ENCODE measurements at regions not wholly inside any gene's neighbourhood (a gene's known extent, or its start where the extent isn't known, plus 50 kb on each side); places are given as distances from the start of the nearest gene placed in this dataset.
"Not testable (repeated sequence)": the region's sequence is repeated elsewhere in the genome, so short reads cannot be mapped to it uniquely, and the experiment has no call there.

- no peak for DNase-seq (ENCODE audit: low read depth in 3 of 3, low spot score in 2 of 3)
These were observed 593.5 kb upstream of the SOX9 start for GRCh38 chr17:71527311-71527710.

GRCh38 chr17:71528210-71528609, 592.6 kb upstream of the SOX9 start:
- DNase-seq (ENCODE audit: low read depth in 3 of 3, low spot score in 2 of 3), result no peak

- no peak for DNase-seq (ENCODE audit: low read depth in 3 of 3, low spot score in 2 of 3)
These were observed 590.6 kb upstream of the SOX9 start for GRCh38 chr17:71530248-71530647.

GRCh38 chr17:71535321-71535720, 585.5 kb upstream of the SOX9 start:
- DNase-seq (ENCODE audit: low read depth in 3 of 3, low spot score in 2 of 3), result no peak

- DNase-seq (ENCODE audit: low read depth in 3 of 3, low spot score in 2 of 3), result no peak
These were observed 574.4 kb upstream of the SOX9 start for GRCh38 chr17:71546419-71546818.

DNA sequence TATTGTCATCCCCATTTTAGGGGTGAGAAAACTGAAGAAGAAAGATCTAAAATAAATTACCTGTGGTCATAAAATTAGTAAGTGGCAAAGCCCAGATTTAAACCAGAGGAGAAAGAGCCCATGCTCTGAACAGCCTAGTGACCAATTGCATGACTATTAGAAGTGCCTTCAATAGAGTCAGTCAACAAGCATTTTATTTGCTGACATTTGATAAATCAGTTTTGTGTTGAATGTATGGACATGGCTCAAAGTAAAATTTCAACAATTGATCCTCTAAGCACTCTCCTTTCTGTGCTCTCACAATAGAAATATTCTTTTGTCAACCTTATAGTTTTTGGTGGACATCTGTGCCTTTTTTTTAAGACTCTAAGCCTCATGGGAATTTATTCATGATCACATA, 572.9 kb upstream of the SOX9 start:
- no peak for DNase-seq (ENCODE audit: low read depth in 3 of 3, low spot score in 2 of 3)

DNA sequence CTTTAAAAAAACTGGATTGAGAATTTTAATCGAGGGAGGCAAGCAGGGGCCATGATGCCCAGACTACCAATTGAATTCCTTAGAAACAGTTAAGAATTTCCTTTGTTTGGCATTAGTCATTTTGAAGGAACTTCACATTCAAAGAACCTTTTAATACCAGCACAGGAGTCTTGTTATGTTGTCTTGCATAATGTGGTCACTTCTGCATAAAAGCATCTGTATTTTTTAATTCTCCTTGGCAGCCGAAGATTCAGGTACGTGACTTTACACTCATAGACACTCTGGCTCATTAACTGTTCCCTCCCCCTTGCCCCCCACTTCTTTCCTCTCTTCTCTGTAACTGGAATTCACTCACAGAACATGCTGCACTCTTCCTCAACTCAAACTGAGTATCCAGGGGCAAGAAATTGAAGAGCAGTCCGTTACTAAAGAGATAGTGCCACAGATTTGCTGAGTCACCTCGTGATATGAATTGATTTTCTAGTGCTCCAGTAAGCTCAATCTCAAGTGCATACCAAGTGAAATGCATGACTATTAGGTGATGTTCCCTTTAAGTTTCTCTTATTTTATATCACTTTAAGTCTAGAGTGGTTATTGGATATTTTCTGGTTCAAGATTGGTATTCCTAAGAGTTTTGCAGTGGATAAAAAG, 572.2 kb upstream of the SOX9 start:
- DNase-seq (ENCODE audit: low read depth in 3 of 3, low spot score in 2 of 3), result no peak

GRCh38 chr17:71550675-71551074, 570.1 kb upstream of the SOX9 start:
- no peak for DNase-seq (ENCODE audit: low read depth in 3 of 3, low spot score in 2 of 3)

DNA sequence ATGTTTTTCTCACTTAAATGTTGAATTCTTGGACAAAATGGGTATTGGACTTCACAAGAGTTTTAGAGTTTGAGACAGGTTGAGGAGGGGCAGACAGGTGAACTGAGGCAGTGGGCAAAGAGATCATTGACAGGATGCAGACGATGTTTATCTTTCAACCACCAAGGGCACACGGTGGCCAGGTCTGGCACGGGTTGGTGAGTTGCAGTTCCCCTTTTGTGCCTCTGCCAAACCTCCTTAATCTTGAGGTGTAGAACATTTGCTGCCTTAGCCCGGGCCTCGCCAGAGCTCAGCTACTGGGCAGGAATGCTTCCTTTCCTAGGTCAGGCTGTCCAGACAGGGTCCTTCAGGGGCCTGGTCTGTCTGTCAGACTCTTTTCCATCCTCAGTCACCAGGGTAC, 567.4 kb upstream of the SOX9 start:
- no peak for DNase-seq (ENCODE audit: low read depth in 3 of 3, low spot score in 2 of 3)

DNA sequence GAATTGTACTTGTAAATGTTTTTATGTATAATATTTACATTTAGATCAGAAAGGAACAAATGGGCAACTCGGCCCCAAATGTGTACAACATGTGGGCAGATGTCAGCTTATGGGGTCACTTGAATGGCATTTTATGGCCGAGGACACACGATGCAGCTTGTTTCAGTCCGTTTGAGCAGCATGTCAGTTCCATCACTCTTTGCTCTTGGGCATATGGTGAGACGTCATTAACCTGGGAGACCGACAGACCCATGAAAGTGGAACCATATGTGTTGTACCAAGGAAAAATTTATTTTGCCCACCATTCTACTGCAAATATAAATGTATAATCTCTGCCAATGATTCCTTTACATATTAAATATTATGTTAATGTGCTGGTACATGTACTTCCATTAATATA, 561.9 kb upstream of the SOX9 start:
- no peak for DNase-seq (ENCODE audit: low read depth in 3 of 3, low spot score in 2 of 3)

DNA sequence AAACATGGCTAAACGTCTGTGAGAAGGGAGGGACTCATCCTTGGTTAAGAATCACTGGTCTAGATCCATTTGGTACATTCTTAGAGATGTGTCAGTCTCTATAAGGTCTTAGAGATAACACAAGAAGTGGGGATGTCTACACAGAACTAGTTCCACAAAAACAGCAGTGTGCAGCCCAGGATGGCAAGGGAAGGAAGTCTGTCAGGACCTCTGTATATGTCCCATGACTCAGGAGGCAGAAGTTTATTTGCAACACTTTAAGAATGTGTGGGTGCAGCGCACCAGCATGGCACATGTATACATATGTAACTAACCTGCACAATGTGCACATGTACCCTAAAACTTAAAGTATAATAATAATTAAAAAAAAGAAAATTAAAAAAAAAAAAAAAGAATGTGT, 548.5 kb upstream of the SOX9 start:
- DNase-seq (ENCODE audit: low read depth in 3 of 3, low spot score in 2 of 3), result no peak

DNA sequence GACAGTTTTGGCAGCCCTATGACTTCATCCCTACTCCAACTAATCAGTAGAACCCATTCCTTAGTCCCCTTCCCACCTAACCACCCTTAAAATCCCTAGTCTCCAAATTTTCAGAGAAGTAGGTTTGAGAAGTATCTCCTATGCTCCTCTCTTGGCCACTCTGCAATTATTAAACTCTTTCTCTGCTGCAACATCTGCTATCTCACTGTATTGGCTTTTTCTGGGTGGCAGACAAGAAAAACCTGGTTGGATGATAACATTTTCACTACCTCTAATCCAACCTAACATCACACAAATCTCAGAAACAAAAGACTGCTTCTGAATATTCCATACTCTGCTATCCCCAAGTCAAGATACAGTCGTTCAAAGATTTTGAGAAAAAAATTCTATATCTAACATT, 542.4 kb upstream of the SOX9 start:
- no peak for DNase-seq (ENCODE audit: low read depth in 3 of 3, low spot score in 2 of 3)

DNA sequence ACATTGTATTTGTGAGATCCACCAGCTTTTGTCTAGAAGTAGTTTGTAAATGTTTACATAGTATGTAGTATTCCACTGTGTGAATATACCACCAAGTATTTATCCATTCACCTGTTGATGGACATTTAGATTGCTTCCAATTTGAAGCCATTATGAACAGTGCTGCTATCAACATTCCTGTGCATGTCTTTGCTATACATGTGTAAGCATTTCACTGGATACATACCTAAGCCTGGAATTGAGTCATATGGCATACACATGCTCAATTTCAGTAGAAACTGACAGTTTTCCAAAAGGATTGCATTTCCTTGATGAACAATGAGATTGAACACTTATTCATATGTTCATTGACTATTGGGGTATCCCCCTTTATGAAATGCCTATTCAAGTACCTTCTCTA, 540.6 kb upstream of the SOX9 start:
- DNase-seq (ENCODE audit: low read depth in 3 of 3, low spot score in 2 of 3), result no peak

GRCh38 chr17:71585540-71585939, 535.3 kb upstream of the SOX9 start:
- no peak for DNase-seq (ENCODE audit: low read depth in 3 of 3, low spot score in 2 of 3)

GRCh38 chr17:71592431-71592830, 528.4 kb upstream of the SOX9 start:
- DNase-seq (ENCODE audit: low read depth in 3 of 3, low spot score in 2 of 3), result no peak

- no peak for DNase-seq (ENCODE audit: low read depth in 3 of 3, low spot score in 2 of 3)
These were observed 527.7 kb upstream of the SOX9 start for GRCh38 chr17:71593078-71593477.

DNA sequence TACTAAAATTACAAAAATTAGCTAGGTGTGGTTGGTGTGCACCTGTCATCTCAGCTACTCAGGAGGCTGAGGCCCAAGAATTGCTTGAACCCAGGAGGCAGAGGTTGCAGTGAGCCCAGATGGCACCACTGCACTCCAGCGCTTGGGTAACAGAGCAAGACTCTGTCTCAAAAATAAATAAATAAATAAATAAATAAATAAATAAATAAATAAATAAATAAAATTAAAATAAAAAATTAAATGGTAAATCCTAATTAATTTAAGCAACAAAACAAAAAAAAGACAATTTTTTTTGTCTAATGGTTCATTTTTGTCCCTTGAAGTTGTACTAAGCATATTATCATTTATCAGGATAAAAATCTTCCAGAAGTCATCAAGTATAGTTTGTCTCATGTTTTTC, 521.2 kb upstream of the SOX9 start:
- DNase-seq (ENCODE audit: low read depth in 3 of 3, low spot score in 2 of 3), result not testable (repeated sequence)

DNA sequence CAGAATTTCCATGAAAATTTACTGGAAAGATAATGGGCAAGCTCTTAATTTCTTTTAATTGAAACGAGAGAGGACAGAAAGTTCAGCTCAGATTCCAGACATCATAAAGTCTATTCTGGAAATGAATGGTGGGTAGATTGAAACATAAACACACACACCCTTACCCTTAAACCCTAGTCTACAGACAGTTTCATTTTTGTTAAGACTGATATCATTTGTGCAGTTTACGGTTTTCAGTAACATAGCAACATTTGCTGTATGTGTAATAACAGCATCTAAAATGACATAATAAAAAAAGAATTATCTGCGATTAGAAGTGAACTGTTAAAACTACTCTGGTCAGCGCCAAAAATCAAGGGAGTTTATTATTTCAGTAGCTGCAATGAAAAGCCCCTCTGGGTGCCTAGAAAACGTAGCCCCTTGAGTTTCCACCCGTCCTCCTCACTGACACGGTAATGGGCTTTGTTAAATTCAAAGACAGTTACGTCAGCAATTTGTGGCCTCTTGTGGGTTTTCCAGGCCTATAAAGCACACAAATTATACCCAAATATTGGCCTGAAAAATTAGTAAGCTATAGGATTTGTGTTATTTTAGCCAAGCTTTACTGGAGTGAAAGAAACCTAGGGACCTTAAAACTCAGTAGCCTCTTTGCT, 520.6 kb upstream of the SOX9 start:
- peak in 1 of 3 donors; percentile 5 for DNase-seq (ENCODE audit: low read depth in 3 of 3, low spot score in 2 of 3)

DNA sequence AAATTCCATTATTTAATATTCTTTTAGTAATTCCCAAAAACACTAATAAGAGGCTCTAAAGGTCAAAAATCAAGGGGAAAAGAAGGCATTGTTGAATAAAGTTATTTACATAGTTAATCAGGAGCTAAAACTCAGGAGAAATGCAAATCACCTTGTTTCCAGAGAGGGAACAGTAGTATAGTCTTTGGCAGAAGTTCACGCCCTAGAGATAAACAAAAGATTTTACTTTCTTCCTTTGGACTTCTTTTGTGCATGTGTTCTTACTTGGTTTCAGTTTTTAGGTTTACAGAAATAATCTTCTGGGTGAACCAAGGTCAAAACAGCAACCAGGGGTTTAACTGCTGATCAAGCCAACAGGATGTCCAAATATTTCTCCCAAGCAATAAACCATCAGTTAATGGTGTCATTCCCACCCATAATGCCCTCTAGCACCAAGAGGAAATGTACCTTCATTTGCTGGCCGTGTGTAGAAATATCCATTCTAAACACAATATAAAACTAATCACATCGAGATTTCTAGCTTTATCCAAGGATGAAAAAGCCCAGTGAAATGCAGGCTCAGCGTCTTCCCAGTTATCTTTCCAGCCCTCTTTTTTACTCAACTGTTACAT, 518.8 kb upstream of the SOX9 start:
- no peak for DNase-seq (ENCODE audit: low read depth in 3 of 3, low spot score in 2 of 3)

- no peak for DNase-seq (ENCODE audit: low read depth in 3 of 3, low spot score in 2 of 3)
These were observed 506.8 kb upstream of the SOX9 start for GRCh38 chr17:71613996-71614395.

- no peak for DNase-seq (ENCODE audit: low read depth in 3 of 3, low spot score in 2 of 3)
These were observed 505.0 kb upstream of the SOX9 start for GRCh38 chr17:71615820-71616219.

- not testable (repeated sequence) for DNase-seq (ENCODE audit: low read depth in 3 of 3, low spot score in 2 of 3)
These were observed 503.1 kb upstream of the SOX9 start for GRCh38 chr17:71617767-71618166.
